Osteocyte (in vitro differentiated cells): ENCODE measurements at regions not wholly inside any gene's neighbourhood (a gene's known extent, or its start where the extent isn't known, plus 50 kb on each side); places are given as distances from the start of the nearest gene placed in this dataset.

Experiments used
- DNase-seq: peaks from one replicate; pipeline ENCODE4 v3.0.0; 2021; ENCODE audit warnings: mixed read lengths; ENCODE audit not compliant: unreplicated experiment; ENCODE audit errors: extremely low spot score
- H3K27ac Mint-ChIP-seq: one replicate; pipeline ENCODE4 v1.8.0; 2021; ENCODE audit warnings: mild to moderate bottlenecking, mixed read lengths; ENCODE audit not compliant: unreplicated experiment
- H3K27me3 Mint-ChIP-seq: one replicate; pipeline ENCODE4 v1.8.0; 2021; ENCODE audit warnings: mixed read lengths; ENCODE audit not compliant: unreplicated experiment
- H3K36me3 Mint-ChIP-seq: one replicate; pipeline ENCODE4 v1.8.0; 2021; ENCODE audit warnings: mixed read lengths; ENCODE audit not compliant: unreplicated experiment
- H3K4me1 Mint-ChIP-seq: one replicate; pipeline ENCODE4 v1.8.0; 2021; ENCODE audit warnings: mixed read lengths; ENCODE audit not compliant: unreplicated experiment
- H3K4me3 Mint-ChIP-seq: one replicate; pipeline ENCODE4 v1.8.0; 2021; ENCODE audit warnings: mild to moderate bottlenecking, moderate library complexity, mixed read lengths; ENCODE audit not compliant: unreplicated experiment
- H3K9me3 Mint-ChIP-seq: one replicate; pipeline ENCODE4 v1.8.0; 2021; ENCODE audit warnings: mixed read lengths; ENCODE audit not compliant: unreplicated experiment
- TF ChIP-seq, protein P1 (sequence below): fragments of 200-600 bp; sonication (generic); IDR thresholded peaks from 2 replicates; pipeline ENCODE4 v1.5.0; 2021; ENCODE audit warnings: antibody characterized with exemption, mild to moderate bottlenecking, moderate library complexity

DNA sequence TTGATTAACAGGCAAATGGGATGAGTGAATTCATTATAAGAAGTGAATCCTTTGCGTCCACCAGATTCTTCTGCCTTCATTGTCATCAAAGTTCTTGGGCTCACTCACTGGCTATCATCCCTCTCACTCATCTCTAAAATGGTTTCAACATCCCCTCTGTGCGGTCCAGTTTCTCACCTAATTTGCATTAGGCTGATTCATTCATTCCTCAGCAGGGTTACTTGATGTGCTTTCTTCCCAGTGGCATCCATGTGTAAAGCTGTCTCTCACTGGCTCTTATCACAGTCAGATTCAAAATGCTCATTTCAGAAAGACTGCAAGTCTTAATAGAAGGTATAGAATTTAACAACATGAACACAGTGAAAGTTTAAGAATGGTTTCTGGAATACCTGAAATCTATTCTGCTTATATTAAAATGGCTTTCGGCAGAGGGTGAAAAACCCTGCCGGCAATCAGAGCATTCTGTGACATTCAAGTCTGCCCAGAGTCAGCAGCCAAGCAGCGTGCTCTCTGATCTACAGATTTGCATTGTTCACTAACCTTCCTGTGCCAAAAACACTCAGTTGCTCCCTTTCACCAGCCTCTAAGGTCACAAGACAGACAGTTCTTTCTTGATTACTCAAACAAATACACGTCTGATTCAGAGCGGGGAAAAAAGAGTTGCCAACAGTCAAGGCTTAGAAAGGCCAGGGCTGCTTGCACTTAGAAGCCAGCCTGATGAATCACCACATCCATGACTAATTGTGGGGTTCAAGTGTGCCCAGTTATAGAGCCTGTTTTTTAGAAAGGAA, 106.7 kb downstream of the TES start:
- TF ChIP-seq, protein P1, sequence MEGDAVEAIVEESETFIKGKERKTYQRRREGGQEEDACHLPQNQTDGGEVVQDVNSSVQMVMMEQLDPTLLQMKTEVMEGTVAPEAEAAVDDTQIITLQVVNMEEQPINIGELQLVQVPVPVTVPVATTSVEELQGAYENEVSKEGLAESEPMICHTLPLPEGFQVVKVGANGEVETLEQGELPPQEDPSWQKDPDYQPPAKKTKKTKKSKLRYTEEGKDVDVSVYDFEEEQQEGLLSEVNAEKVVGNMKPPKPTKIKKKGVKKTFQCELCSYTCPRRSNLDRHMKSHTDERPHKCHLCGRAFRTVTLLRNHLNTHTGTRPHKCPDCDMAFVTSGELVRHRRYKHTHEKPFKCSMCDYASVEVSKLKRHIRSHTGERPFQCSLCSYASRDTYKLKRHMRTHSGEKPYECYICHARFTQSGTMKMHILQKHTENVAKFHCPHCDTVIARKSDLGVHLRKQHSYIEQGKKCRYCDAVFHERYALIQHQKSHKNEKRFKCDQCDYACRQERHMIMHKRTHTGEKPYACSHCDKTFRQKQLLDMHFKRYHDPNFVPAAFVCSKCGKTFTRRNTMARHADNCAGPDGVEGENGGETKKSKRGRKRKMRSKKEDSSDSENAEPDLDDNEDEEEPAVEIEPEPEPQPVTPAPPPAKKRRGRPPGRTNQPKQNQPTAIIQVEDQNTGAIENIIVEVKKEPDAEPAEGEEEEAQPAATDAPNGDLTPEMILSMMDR = no peak
- Mint-ChIP-seq H3K27ac (peak overlapping the region; percentile 97), H3K4me1 (peaks cover 37% of the 10 kb centered on the region), H3K36me3 (peaks cover 4% of the 10 kb centered on the region), H3K27me3 (no peaks in the 10 kb centered on the region), H3K9me3 (peaks cover 4% of the 10 kb centered on the region), H3K4me3 (peak overlapping the region; percentile 63)
- DNase-seq = no peak

DNA sequence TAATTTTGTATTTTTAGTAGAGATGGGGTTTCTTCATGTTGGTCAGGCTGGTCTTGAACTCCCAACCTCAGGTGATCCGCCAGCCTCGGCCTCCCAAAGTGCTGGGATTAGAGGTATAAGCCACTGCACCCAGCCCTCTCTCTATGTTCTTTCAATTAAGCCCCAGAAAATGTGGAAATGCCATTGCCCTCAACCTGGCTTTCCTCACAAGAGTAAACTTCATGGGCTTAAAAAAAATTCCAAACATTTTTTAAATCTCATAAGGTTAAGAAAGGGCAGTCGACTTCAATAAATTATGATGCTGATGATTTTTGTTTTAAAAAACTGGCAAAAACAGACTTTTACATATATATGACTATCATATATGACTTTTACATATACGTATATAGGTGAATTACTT, 107.6 kb downstream of the TES start:
- H3K4me1 Mint-ChIP-seq = peaks cover 44% of the 10 kb centered on the region
- TF ChIP-seq, protein P1 = no peak
- H3K4me3 Mint-ChIP-seq = no peak overlapping the region

DNA sequence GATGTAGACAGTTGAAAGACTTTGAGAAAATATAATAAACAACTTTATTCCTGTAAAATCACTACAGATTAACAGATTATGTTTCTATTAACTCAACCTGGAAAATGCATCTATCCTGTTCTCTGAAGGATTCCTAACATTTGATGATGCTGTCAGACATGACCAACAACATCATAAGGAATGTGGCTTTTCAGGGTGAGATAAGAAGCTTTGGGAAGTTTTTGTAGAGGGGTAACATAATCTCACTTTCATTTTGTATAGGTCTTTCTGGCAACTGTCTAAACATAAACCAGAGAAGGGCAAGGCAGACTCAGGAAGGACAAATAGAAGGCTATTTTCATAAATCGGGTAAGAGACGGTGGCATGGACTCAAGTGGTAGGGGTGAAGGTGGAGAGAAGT, 112.2 kb downstream of the TES start:
- Mint-ChIP-seq H3K9me3 (peaks cover 4% of the 10 kb centered on the region), H3K27me3 (no peaks in the 10 kb centered on the region), H3K27ac (peak overlapping the region; percentile 70), H3K4me1 (peaks cover 60% of the 10 kb centered on the region), H3K4me3 (no peak overlapping the region), H3K36me3 (peaks cover 4% of the 10 kb centered on the region)
- TF ChIP-seq, protein P1 = no peak
- no peak for DNase-seq

More for the DNA sequence above, 107.6 kb downstream of the TES start:
- Mint-ChIP-seq H3K27me3 (no peaks in the 10 kb centered on the region), H3K36me3 (peaks cover 4% of the 10 kb centered on the region), H3K27ac (peak overlapping the region; percentile 19), H3K9me3 (peaks cover 4% of the 10 kb centered on the region)
- no peak for DNase-seq

DNA sequence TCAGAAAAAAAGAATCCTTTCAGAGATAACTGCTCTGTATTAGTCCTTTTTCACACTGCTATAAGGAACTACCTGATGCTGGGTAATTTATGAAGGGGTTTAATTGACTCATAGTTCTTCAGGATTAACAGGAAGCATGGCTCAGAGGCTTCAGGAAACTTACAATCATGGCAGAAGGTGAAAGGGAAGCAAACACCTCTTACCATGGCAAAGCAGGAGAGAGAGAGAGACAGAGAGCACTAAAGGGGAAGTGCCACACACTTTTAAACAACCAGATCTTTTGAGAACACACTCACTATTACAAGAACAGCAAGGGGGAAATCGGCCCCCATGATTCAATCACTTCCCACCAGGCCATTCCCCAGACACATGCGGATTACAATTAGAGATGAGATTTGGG, 114.2 kb downstream of the TES start:
- H3K27ac Mint-ChIP-seq = peak overlapping the region; percentile 92

DNA sequence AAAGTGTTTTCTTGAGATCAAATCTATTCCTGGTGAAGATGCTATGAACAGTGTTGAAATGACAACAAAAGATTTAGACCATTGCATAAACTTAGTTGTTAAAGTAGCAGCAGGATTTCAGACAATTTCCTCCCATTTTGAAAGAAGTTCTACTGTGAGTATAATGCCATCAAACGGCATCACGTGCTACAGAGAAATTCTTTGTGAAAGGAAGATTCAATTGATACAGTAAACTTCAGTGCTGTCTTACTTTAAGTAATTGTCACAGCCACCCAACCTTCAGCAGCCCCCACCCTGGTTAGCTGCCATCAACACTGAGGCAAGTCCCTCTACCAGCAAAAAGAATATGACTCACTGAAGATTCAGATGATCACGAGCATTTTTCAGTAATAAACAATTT, 115.2 kb downstream of the TES start:
- Mint-ChIP-seq H3K27ac (peak overlapping the region; percentile 92), H3K4me1 (peaks cover 73% of the 10 kb centered on the region)
- TF ChIP-seq, protein P1 = no peak

More for the DNA sequence above, 114.2 kb downstream of the TES start:
- Mint-ChIP-seq H3K4me3 (no peak overlapping the region), H3K27me3 (no peaks in the 10 kb centered on the region), H3K4me1 (peaks cover 73% of the 10 kb centered on the region), H3K9me3 (peaks cover 2% of the 10 kb centered on the region), H3K36me3 (peaks cover 2% of the 10 kb centered on the region)
- DNase-seq = no peak
- TF ChIP-seq, protein P1 = no peak

More for the DNA sequence above, 115.2 kb downstream of the TES start:
- Mint-ChIP-seq H3K9me3 (no peaks in the 10 kb centered on the region), H3K4me3 (no peak overlapping the region), H3K36me3 (no peaks in the 10 kb centered on the region), H3K27me3 (no peaks in the 10 kb centered on the region)
- no peak for DNase-seq
